GM12874 (cell line): ENCODE measurements at regions not wholly inside any gene's neighbourhood (a gene's known extent, or its start where the extent isn't known, plus 50 kb on each side); places are given as distances from the start of the nearest gene placed in this dataset.

Source experiments
- TF ChIP-seq, protein P1 (sequence below): IDR thresholded peaks from 2 replicates; pipeline ENCODE4 v1.5.1; 2011; ENCODE audit warnings: low read depth, mild to moderate bottlenecking, control low read depth, low read length, moderate library complexity; ENCODE audit not compliant: insufficient read depth

DNA sequence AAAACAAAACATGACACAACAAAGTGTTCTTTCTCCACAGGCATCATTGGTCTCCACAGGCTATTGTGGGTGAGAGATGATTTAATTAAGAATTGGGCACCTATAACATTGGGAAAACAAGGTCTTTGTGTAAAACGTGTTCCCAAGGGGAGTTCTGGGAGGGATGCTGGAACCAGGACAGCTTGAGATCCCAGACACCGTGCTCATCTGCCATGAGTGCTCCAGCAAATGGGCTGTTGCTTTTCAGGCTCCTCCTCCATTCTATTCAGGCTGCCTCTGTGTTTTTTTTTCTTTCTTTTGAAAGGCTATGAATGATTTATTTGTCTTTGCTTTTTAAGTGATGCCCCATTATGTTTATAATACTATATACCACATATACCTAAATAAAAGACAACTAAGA, 122.4 kb downstream of the DACT1 start:
- TF ChIP-seq, protein P1, sequence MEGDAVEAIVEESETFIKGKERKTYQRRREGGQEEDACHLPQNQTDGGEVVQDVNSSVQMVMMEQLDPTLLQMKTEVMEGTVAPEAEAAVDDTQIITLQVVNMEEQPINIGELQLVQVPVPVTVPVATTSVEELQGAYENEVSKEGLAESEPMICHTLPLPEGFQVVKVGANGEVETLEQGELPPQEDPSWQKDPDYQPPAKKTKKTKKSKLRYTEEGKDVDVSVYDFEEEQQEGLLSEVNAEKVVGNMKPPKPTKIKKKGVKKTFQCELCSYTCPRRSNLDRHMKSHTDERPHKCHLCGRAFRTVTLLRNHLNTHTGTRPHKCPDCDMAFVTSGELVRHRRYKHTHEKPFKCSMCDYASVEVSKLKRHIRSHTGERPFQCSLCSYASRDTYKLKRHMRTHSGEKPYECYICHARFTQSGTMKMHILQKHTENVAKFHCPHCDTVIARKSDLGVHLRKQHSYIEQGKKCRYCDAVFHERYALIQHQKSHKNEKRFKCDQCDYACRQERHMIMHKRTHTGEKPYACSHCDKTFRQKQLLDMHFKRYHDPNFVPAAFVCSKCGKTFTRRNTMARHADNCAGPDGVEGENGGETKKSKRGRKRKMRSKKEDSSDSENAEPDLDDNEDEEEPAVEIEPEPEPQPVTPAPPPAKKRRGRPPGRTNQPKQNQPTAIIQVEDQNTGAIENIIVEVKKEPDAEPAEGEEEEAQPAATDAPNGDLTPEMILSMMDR, result no peak

DNA sequence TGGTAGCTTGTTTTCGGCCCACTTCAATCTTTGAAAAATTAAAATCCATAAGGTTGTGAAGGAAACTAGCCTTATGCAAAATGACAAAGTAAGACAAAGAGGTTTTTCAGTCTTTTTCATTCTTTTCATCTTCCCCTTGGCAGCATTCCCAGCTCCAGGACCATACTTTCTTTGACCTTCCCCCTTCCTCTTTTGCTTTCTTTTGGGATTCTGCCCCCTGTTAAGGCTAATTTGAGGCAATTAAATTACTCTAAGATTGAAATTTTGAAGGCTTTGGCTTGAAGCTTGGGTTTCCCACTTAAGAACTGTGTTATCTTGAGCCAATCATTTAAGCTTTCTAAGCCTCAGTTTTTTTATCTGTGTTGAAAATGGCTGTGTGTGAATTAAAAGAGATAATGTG, 124.9 kb downstream of the DACT1 start:
- TF ChIP-seq, protein P1, result no peak

DNA sequence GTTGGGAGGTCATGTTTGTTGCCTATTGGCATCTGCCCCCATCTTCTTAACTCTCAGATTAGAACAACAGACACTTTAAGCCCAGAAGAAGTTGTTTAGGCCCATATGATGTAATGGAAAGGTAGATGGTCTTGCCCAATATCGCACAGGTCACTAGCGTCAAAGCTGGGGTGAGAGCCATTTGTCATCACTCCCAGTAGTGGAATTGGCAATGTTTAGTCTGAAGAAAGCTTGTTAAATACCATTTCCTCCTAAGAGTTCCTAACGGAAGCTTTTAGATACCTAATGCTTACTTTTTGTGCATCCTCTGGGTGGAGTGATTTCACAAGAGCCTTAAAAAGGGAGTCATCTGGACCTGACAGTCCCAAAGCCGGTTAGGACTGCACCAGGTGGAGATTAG, 125.4 kb downstream of the DACT1 start:
- TF ChIP-seq, protein P1, result no peak

DNA sequence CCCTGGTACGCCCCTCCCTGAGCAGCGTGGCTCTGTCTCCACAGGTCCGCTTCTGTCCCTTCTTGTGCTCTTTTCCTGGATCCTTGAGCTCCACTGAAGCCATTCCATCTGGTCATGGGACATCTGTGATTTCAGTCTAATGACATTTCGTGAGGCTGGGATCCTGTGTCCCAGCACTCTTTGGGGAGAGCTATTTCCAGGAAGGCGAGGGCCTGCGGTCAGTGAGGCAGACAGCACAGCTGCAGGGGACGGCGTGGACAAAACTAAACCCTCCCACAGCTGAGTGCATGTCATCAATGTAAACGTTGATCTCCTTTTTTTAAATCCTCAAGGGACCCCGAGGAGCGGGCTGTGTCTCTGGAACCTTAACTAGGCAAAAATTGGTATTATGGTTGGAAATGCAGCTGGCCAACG, 127.7 kb downstream of the DACT1 start:
- TF ChIP-seq, protein P1, result no peak

DNA sequence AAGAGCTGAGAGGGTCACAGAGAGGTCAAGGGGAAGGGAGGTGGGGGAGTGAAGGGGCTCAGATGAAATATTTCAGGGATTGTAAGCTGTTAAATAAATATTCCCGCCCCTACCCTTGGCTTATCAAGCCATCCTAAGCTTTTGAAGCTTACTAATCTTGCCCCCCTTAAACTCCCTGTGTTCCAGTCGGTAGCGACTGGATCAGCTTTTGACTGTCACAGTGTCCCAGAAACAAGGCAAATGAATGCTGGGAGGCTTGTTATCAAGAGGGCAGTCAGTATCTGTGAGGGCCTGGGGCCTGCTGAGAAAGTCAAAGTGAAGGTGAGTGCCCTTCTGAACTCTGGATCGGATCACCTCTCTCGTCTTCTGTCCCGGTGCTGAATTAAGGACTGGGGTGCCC, 128.1 kb downstream of the DACT1 start:
- TF ChIP-seq, protein P1, result no peak

DNA sequence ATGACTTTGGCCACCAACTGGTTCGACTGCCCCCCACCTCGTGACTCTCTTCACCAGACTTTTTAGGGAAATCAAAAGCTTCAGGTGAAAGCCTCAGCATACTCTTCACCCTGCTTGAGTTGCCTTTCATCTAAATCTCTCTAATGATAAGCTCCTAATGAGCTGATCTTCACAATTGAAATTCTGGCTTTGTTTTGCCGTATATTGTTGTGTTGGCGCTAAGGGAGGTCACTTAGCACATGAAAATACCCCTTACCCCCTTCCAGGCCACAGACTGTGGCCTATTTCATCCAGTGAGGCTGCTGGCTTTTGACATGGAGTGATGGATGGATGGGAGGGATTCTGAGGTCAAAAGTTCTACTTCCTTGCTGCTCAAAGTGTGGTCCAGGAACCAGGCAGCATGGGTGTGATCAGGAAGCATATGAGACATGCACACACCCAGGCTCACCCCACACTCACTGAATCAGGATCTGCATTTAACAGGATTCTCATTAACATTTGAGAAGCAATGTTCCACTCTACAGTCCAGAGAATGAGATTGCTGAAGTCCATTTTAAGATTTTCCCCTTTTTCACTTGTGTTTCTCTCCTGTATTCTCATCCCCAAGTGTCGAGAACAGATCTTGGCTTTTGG, 131.4 kb downstream of the DACT1 start:
- TF ChIP-seq, protein P1, result no peak

DNA sequence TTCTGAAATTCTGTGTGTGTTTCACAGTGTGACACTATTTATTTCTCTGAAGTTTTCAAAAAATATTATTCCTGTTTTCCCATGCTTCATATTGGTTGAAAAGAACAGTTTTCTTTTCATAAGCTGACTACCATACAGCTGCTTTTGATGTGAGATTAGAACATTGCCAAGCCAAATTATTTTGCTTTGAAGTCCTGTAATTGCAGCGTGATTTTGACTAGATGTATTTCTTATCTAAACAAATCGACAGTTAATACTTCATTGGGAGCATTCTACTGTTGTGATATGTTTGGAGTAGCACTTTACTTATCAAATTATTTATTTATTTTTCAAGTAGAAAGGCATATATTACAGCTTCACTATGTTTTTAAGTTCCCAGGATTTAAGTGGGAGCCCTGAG, 132.0 kb downstream of the DACT1 start:
- TF ChIP-seq, protein P1, result no peak
